Forelimb muscle (tissue), 1 donor: ENCODE measurements at regions not wholly inside any gene's neighbourhood (a gene's known extent, or its start where the extent isn't known, plus 50 kb on each side); places are given as distances from the start of the nearest gene placed in this dataset.
"Not testable (repeated sequence)": the region's sequence is repeated elsewhere in the genome, so short reads cannot be mapped to it uniquely, and the experiment has no call there.

Source experiments
- DNase-seq: peaks from one replicate; pipeline ENCODE4 v3.0.0-alpha.2; 2013; ENCODE audit warnings: low read depth

DNA sequence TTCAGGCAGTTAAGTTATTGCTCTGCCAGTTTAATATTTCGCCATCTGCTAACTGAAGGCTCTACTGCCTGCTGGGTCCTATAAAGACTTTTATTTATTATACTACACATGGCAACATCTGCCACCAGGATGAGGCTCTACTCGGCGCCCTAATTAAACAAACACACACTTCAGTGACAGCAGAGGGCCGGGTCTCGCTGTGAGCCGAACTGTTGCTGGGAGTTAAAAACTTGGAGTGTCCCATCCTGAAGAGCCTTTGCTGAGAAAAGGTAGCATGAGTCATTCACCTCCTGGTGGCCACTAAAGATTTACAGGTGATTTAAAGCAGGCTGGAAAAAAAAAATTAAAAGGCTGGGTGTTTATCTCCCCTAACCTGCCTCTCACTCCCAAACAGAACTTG is 183.7 kb downstream of the NPIPA8 start:
- DNase-seq, result not testable (repeated sequence)

DNA sequence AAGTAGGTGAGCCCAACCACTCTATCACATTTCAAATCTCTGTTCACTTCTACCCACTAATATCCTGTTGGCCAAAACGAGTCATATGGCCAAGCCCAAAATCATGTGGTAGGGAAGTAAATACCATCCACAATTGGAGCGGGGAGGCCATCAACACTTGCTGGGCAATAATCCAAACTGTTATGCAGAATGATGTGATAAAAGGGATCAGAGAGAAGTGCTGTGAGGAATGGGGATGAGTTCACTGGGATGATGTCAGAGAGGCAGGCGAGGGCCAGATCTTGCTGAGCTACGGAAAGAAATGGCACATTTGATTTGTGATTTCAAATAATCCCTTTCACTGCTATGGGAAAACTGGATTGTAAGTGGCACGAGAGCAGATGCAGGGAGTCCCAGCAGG is 188.4 kb downstream of the NPIPA8 start:
- DNase-seq, result not testable (repeated sequence)

DNA sequence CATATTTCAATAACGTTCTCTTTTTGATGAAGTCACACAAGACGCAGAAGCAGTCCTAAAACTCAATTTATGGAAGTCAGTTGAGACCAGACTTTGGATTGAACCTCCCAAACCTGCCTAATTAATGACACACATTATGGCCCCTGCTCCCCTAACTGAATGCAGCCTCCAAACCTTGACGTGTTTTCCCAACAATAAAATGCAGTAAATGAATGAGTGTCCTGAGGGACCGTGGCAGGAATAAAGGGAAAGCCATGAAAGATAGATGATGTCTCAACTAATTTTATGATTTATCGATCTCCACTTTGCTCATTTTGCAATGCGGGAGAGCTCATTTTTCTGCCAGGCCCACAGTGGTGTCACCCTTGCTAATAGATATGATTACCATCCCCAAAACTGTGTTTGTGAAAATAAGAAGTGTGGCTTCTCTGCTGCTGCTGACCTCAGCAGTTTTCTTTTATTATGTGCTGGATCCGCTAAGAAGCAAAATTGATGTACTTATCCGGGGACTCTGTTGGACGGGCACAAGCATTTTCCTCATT is 189.9 kb downstream of the NPIPA8 start:
- DNase-seq, result not testable (repeated sequence)

DNA sequence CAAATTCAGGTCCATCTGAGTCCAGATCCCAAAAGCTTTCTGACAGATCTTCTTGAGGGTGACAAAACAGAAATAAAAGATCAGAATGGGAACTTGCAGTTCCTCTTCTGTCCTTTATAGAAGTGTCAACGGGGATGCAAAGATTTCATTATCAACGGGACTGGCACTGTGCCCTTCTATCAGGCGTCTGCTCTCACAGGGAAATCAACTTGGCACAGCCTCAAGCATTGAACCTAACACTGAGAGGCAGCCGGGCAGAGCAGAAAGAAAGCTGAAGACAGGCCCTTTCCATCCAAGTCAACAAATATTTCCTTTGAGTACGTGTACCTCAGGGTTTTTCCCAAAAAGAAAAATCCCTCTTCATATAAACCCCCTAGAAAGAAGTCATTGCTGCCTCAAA is 194.5 kb downstream of the NPIPA8 start:
- DNase-seq, result not testable (repeated sequence)

DNA sequence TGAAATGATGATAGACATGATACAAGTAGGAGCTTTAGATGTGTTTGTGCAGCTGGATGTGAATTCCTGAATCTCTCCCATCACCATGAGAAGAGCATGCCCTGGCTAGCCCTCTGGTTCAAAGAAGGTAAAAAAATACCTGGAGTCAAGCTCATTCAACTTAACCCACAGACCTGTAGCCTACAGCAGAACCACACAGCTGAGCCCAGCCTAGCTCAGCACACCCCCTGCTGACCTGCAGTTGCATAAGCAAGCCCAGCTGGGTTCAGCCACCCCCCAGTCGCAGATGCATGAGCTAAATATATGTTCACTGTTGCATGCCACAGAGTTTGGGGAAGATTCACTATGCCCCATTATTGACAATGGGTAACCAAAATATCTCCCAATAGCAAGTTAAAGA is 200.2 kb downstream of the NPIPA8 start:
- not testable (repeated sequence) for DNase-seq

DNA sequence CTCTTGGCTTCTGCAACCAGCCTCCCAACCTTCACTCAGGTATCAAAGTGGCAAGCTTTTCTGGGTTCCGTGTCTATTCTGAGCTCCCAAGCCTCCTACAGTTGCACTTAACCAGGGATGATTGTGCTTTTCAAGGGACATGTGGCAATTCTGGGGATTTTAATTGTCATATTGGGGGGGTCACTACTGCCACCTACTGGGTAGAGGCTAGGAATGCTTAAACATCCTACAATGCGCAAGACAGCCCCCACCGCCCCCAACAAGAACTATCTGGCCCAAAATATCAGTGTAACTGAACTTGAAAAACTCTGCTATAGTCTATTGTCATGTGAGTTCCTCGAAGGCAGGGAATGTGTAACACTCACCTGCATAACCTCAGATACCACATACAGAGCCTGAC is 201.5 kb downstream of the NPIPA8 start:
- not testable (repeated sequence) for DNase-seq

DNA sequence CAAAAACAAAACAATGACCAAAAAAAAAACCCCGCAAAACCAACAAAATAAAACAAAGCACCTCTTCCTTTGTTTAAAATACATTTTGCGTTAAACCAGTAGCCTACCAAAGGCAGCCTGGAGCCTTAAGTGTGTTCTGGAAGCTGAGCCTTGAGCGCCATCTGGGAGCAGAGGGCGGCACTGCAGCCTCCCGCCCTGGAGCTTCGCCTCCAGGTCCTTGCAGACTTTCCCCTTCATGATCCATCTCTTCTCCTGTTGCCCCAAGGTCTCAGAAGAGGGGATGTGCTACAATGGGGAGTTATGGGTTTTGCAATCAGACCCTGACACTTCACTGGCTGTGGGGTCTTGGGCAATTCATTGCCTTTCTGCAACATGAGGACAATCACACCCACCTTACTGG is 204.9 kb downstream of the NPIPA8 start:
- DNase-seq, result not testable (repeated sequence)

DNA sequence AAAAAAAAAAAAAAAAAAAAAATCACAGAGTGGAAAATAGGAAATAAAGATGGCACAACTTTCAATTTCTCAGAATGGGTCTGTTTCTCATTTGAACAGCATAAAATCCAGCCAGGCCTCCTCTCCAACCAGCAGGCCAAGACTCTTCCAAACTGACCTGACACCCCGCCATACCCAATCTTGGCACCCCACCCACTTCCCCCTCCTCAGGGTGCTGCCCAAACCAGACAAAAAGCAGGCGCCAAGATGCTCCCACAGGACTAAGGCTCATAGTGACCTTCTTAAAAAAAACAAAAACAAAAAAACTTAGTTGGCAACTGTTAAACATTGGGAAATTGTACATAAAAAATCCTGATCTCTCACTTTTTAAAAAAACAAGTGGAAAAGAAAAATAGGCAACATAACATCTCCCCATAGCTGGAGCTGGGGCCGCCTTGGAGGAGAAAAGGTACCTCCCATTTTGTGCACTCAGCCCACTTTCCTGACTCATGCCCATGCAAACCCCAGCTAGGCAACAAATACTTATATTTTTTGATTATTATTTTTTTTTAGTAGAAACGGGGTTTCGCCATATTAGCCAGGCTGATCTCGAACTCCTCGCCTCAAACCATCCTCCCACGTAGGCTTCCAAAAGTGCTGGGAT is 205.9 kb downstream of the NPIPA8 start:
- DNase-seq, result not testable (repeated sequence)

DNA sequence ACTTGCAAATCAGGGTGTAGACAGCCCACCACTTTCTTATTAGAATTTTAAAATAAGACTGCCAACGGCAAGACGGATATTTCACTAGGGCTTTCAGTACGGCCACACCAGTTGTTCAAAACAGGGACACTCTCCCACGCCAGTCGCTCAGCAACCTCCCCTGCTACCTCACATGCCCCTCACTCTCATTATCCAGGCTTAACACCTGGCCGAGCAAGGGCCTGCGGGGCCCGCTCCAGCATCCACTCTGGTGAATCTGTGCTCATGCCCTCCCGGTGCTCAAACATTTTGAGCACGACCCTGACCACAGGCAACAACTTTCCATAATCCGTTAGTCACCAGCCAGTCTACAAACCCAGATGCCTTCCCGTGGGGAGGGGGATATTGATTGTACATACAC is 209.5 kb downstream of the NPIPA8 start:
- DNase-seq, result not testable (repeated sequence)

DNA sequence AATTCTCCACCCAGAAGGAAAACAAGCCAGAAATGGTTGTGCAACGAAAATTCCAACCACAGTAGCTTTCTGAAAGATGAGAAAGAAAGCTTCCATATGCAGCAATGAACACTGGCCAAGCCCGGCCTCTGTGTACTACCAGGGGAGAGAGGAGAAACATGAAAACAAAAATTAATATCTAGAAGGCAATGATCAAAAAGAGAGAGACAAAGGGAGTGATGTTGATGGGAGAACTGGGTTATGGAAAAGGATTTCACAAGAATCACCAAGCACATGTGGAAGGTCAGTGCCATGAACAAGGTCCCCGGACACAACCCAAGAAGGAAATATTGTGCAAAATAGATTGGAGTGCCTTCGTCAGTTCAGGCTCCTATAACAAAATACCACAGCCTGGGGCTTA is 217.4 kb downstream of the NPIPA8 start:
- not testable (repeated sequence) for DNase-seq

DNA sequence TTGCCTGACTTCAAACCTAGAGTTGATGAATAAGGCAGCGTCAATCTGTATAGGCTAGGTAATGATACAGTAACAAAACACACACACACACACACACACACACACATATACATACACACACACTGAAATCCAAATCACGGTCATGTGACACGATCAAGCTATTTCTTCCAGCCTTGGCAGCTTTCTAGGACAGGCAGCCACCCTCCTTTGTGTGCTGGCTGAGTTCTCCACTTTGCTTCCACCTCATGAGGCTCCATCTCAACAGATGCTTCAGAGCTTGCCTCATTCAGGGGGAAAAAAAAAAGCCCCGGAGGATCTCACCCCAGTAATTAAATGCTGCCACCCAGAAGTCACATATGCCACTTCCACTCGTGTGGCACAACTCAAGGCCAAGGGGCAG is 217.9 kb downstream of the NPIPA8 start:
- not testable (repeated sequence) for DNase-seq

DNA sequence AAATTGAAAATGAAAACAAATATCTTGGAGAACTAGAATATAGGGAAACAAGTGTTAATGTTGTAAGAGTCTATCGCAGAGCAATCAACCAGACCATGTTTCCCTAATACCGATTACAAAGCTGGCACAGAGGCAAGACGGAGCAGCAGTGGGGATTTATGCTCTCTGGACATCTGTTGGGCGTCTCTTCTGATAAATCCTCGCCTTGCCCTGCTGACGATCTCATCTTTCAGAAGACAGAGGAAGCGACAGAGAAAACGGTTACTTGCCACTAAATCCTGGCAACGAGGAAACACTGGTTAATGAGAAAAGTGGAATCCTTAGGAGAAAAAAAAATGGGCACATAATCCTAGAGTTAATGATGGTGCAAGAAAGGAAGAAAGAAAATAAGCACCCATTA is 218.5 kb downstream of the NPIPA8 start:
- not testable (repeated sequence) for DNase-seq

DNA sequence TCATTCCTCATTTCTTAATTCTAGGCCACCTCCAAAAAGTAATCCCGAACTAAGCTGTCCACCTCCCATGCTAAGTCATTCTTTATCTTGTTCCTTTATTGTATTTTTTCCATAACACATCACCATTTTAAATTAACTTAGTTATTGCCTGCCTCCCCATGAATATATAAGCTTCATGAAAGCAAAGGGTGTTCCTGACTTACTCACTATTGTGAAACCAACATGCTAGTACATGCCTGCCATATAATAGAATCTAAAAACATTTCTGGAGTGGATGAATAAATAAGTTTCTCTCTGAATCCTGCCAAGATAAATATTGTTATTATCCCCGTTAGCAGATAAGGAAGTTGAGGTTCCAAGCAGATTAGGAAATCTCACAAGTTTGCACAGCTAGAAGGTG is 232.1 kb downstream of the NPIPA8 start:
- not testable (repeated sequence) for DNase-seq

DNA sequence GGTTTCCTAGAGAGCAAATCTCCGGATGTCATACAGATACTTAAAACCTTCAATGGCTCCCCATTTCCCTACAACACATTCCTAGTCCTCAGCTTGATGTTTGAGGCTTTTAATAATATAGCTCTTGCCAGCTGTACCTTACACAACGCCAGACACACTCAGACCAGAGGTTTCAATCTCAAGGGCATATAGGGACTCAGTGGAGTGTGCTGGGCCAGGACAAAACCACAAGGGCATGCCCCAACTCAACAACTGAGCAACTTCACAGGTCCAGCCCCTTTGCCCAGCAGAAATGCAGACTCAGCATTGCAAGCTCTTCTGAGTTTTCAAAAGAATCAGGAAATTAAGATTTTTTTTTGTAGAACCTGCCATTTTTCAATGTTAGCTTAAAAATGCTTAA is 235.5 kb downstream of the NPIPA8 start:
- DNase-seq, result not testable (repeated sequence)

DNA sequence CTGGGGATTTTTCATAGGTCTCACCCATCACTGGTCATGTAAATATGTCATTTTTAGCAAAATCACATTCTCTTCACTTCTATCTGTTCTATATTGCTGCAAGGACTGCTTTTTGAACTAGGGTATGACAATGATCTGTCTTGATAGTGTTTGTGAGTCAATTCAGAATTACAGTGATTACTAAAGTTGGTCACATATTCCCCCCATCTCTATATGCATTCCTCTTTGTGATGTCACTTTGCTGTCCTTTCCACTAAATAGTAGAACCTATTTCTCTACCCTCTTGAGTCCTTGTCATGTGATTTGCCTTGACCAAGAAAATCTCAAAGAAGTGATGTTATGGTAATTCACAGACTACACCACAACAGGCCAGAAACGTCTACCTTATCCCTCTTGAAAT is 243.9 kb downstream of the NPIPA8 start:
- not testable (repeated sequence) for DNase-seq

DNA sequence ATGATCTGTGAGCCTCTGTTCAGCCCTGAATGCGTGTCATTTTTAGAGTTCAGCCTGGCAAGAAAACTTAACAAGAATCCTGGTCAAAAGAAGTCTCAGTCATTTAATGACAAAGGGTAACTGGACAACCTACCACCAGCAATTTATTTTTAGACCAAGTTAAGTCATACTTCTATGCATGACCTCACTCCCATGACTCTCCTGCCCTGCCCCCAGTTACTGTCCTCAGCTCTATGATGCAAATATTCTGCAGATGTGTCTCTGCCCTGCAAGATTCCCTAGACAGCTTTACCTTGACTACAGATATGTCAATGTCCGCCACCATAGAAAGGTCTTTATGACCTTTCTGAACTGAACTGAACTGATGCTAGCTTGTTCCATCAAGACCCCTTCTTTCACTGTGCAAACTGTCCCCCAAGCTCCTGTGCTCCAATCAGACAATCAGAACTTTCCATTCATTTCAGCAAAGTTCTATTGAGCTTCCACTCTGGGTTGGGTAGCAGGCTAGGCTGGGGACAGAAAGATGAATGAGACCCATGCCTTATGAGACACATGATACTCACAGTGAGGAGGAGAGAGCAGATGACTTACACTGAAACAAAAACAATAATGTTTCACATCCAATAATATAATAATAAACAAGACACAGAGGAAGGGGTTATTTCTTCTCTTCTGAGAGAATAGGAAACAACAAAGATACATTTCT is 255.7 kb downstream of the NPIPA8 start:
- not testable (repeated sequence) for DNase-seq

DNA sequence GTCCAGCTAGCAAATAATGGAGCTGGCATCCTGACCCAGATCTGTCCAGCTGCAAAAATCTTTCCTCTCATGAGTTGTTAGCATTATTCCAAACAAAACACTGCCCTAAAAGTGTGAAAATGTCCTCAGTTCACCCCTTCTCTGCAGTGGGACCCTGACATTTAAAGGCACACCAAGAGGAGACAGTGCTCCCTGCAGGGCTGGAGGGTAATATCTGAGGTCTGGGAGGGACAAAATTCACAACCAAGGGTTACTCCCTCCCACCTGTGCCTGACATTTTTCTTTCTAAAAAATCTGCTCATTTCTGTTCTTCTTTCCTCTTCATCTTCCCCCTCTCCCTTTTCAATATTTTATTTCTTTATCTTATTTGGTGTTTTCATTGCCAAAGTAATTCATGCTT is 258.6 kb downstream of the NPIPA8 start:
- not testable (repeated sequence) for DNase-seq

DNA sequence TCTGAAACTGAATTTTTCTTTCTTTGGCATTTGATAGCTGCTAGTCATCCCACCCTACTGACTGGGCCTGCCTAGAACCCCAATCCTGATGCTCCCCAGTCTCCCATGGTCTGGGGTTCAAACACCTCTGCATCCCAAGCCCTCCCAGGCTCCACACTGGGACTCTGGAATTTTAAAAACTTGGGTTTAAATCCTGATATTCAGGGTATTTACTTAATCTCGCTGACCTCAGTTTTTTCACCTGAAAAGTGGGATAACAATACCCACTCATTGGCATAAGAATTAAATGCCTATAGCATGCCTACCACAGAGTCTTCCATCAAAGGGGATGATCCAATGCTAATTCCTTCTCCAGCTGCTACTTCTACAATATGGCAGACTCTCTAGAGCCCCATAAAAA is 264.4 kb downstream of the NPIPA8 start:
- DNase-seq, result no peak

DNA sequence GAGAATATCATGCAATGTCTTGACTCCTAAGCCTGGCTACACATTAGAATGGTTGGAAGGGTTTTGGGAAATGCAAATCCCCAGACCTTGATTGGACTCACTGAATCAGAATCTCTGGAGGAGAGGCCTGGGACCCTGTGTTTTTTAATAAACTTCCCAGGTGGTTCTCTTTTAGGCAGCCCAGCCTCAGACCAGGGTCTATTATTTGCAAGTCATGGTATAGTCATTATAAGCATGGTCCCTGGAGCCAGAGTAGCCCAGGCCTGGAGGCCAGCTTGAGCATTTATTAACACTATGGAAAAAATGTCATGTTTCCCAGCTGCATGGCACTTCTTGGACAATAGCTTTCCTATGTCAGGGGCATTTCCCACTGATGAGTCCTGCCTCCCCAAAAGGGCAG is 266.9 kb downstream of the NPIPA8 start:
- no peak for DNase-seq

DNA sequence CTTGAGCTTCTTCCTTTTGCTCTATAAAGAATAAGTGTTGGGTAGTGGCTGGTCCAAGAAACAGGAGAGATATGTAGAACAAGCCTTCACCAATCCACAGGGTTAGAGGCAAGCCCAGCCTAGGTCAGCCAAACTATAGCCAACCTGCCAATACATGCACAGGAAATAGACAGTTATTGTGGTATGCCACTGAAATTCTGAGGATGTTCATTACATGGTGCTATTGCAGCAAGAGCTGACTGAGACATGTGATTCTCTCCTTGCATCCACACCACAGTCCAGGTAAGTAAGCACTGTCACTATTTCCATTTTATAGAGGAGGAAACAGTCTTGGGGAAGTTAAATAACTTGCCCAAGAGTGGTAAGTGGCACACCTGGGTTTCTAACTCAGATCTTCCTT is 268.1 kb downstream of the NPIPA8 start:
- no peak for DNase-seq

DNA sequence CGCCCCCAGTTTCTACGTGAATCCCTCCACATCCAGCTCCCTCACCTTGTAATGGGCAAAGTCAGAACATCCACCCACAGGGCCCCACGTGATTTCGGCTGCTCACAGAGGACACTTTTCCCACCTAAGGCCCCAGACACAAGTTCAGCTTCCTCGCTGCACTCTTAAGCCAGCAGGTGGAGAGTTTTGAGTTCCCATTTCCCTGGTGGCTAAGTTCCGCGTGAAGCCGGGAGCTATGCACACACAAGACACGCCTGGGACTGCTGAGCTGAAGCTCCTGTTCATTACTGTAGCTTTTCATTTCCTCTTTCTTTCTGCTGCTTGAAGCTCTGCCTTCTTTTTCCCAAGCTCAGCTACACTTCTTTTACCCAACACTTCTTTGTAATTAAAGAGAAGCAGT is 273.8 kb downstream of the NPIPA8 start:
- no peak for DNase-seq

DNA sequence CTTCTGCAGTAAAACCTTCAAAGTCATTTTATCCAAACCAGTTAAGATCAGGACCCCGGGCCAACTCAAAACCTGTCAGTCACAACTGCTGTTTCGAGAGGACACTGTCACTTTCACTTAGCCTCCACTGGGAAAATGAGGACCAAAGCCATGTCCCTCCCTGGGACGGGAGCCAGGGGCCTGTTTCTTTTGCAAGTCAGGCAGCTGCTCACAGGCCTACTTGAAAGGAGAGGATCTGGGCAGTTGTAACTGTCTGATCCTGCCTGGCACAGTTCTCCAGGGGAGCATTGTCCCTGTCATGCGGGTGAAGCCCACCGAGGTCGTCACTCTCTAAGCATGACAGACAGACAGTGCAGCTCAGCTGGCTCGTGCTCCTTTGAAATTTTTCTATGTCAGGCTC is 276.2 kb downstream of the NPIPA8 start:
- no peak for DNase-seq

DNA sequence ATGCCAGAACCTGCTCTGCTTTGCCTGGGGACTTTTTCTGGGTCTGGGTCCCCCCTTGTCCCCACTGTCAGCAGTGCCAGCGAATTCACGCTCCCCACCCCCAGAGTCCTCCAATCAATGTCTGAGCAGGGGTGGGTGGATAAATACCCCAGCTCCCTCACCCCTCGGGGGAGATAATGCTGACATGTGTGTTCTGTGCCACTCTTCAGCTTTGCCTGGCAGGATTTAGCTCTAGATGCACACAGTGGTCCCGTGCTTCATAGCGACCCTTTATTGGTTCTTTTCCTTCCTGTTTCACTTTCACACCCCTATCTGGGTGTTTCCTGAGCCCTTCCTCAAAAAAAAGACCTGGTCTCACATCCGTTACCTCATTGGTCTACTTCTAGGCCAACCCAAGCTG is 277.0 kb downstream of the NPIPA8 start:
- no peak for DNase-seq
